ENCODE measurements at regions not wholly inside any gene's neighbourhood (a gene's known extent, or its start where the extent isn't known, plus 50 kb on each side); places are given as distances from the start of the nearest gene placed in this dataset.

DNA sequence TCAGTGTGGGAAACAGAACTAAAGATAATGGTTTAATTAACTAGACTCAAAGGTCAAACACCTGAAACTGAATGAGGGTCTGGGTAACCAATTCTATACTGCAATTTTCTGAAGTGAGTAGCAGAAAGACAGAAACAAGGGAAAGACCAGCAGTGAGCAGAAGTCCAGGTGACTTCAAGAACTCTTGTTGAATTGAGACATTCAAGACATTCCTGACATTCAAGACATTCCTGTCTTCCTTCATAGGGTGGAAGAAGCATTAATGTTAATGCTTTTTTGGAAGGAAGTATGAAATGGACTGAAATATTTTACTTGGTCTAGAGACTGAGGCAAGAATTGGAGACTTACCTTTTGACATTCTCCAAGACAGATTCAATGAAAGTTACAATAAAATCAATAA lies 529.9 kb upstream of the MMS22L start:
- Histone ChIP-seq H3K4me1 (ENCODE audit: control insufficient read depth in 2 of 2, insufficient read depth in 2 of 2, low read length in 2 of 2) (no peaks in the 10 kb centered on the region), H3K9me3 (ENCODE audit: control insufficient read depth in 2 of 3, low read length in 3 of 3) (no peaks in the 10 kb centered on the region), H3K27ac (ENCODE audit: low read depth, low read length) (no peak overlapping the region), H3K4me3 (ENCODE audit: low read length) (no peak overlapping the region), H3K36me3 (ENCODE audit: control insufficient read depth in 2 of 3, insufficient read depth in 3 of 3, low read length in 3 of 3) (no peaks in the 10 kb centered on the region), H3K27me3 (ENCODE audit: control insufficient read depth in 2 of 2, insufficient read depth in 2 of 2, low read length in 2 of 2) (no peaks in the 10 kb centered on the region)
- no peak for DNase-seq
- CTCF ChIA-PET: no interaction called here
- intact Hi-C loops (cut with micrococcal nuclease): no loop called here
- Mint-ChIP-seq H3K9me3 (peaks cover 0 to 5% (median 0%) of the 10 kb centered on the region in 11 donors), H3K36me3 (no peaks in the 10 kb centered on the region), H3K27ac (no peak overlapping the region), H3K27me3 (no peaks in the 10 kb centered on the region), H3K4me1 (no peaks in the 10 kb centered on the region), H3K4me3 (no peak overlapping the region)
- POLR2A ChIA-PET: no interaction called here
- ATAC-seq: no peak

GRCh38 chr6:97813889-97814567 lies 531.0 kb upstream of the MMS22L start:
- no peaks in the 10 kb centered on the region for H3K9me3 ChIP-seq (ENCODE audit: control insufficient read depth in 2 of 3, low read length in 3 of 3)
- H3K4me3 ChIP-seq (ENCODE audit: low read length): no peak overlapping the region
- no peaks in the 10 kb centered on the region for H3K36me3 ChIP-seq (ENCODE audit: control insufficient read depth in 2 of 3, insufficient read depth in 3 of 3, low read length in 3 of 3)
- ATAC-seq (no peak), DNase-seq (no peak)
- Mint-ChIP-seq H3K27me3 (no peaks in the 10 kb centered on the region), H3K4me3 (no peak overlapping the region), H3K9me3 (peaks cover 0 to 5% (median 0%) of the 10 kb centered on the region in 11 donors), H3K4me1 (no peaks in the 10 kb centered on the region), H3K36me3 (no peaks in the 10 kb centered on the region), H3K27ac (no peak overlapping the region)
- CTCF ChIA-PET: no interaction called here
- H3K27me3 ChIP-seq (ENCODE audit: control insufficient read depth in 2 of 2, insufficient read depth in 2 of 2, low read length in 2 of 2): no peaks in the 10 kb centered on the region
- POLR2A ChIA-PET: no interaction called here
- H3K4me1 ChIP-seq (ENCODE audit: control insufficient read depth in 2 of 2, insufficient read depth in 2 of 2, low read length in 2 of 2): no peaks in the 10 kb centered on the region
- intact Hi-C loops (cut with micrococcal nuclease): no loop called here
- no peak overlapping the region for H3K27ac ChIP-seq (ENCODE audit: low read depth, low read length)

GRCh38 chr6:97815301-97815812 lies 532.3 kb upstream of the MMS22L start:
- H3K27ac Mint-ChIP-seq: no peak overlapping the region
- CTCF ChIA-PET: no interaction called here
- no peaks in the 10 kb centered on the region for H3K36me3 Mint-ChIP-seq
- no peaks in the 10 kb centered on the region for H3K4me1 Mint-ChIP-seq
- Histone ChIP-seq H3K4me3 (ENCODE audit: low read length) (no peak overlapping the region), H3K27me3 (ENCODE audit: control insufficient read depth in 2 of 2, insufficient read depth in 2 of 2, low read length in 2 of 2) (no peaks in the 10 kb centered on the region), H3K9me3 (ENCODE audit: control insufficient read depth in 2 of 3, low read length in 3 of 3) (no peaks in the 10 kb centered on the region), H3K27ac (ENCODE audit: low read depth, low read length) (no peak overlapping the region), H3K36me3 (ENCODE audit: control insufficient read depth in 2 of 3, insufficient read depth in 3 of 3, low read length in 3 of 3) (no peaks in the 10 kb centered on the region), H3K4me1 (ENCODE audit: control insufficient read depth in 2 of 2, insufficient read depth in 2 of 2, low read length in 2 of 2) (no peaks in the 10 kb centered on the region)
- H3K9me3 Mint-ChIP-seq: peaks cover 0 to 5% (median 0%) of the 10 kb centered on the region in 11 donors
- ATAC-seq: no peak
- no peak for DNase-seq
- no peaks in the 10 kb centered on the region for H3K27me3 Mint-ChIP-seq
- H3K4me3 Mint-ChIP-seq: no peak overlapping the region
- intact Hi-C loops (cut with micrococcal nuclease): no loop called here
- POLR2A ChIA-PET: interaction anchor here (0.6 kb wide), 1 partner anchor 17 kb away, joined by 3 read pairs; no protein-coding TSS in a partner anchor

- Histone ChIP-seq H3K4me3 (ENCODE audit: low read length) (no peak overlapping the region), H3K36me3 (ENCODE audit: control insufficient read depth in 2 of 3, insufficient read depth in 3 of 3, low read length in 3 of 3) (no peaks in the 10 kb centered on the region), H3K27me3 (ENCODE audit: control insufficient read depth in 2 of 2, insufficient read depth in 2 of 2, low read length in 2 of 2) (no peaks in the 10 kb centered on the region), H3K27ac (ENCODE audit: low read depth, low read length) (no peak overlapping the region), H3K4me1 (ENCODE audit: control insufficient read depth in 2 of 2, insufficient read depth in 2 of 2, low read length in 2 of 2) (no peaks in the 10 kb centered on the region), H3K9me3 (ENCODE audit: control insufficient read depth in 2 of 3, low read length in 3 of 3) (no peaks in the 10 kb centered on the region)
- Mint-ChIP-seq H3K27me3 (peaks cover 0 to 4% (median 0%) of the 10 kb centered on the region in 5 donors), H3K4me3 (no peak overlapping the region), H3K4me1 (no peaks in the 10 kb centered on the region), H3K9me3 (peaks cover 0 to 5% (median 0%) of the 10 kb centered on the region in 11 donors), H3K27ac (no peak overlapping the region), H3K36me3 (no peaks in the 10 kb centered on the region)
- CTCF ChIA-PET: no interaction called here
- no peak for DNase-seq
- no peak for ATAC-seq
- POLR2A ChIA-PET: no interaction called here
- intact Hi-C loops (cut with micrococcal nuclease): no loop called here
Measured at GRCh38 chr6:97816526-97816925, 533.5 kb upstream of the MMS22L start.

GRCh38 chr6:97819710-97820109 lies 536.7 kb upstream of the MMS22L start:
- no peak overlapping the region for H3K27ac ChIP-seq (ENCODE audit: low read depth, low read length)
- H3K4me1 Mint-ChIP-seq: no peaks in the 10 kb centered on the region
- H3K4me1 ChIP-seq (ENCODE audit: control insufficient read depth in 2 of 2, insufficient read depth in 2 of 2, low read length in 2 of 2): no peaks in the 10 kb centered on the region
- no peaks in the 10 kb centered on the region for H3K36me3 Mint-ChIP-seq
- H3K27me3 ChIP-seq (ENCODE audit: control insufficient read depth in 2 of 2, insufficient read depth in 2 of 2, low read length in 2 of 2): no peaks in the 10 kb centered on the region
- H3K36me3 ChIP-seq (ENCODE audit: control insufficient read depth in 2 of 3, insufficient read depth in 3 of 3, low read length in 3 of 3): no peaks in the 10 kb centered on the region
- no peak overlapping the region for H3K4me3 Mint-ChIP-seq
- no peak overlapping the region for H3K27ac Mint-ChIP-seq
- no peak for DNase-seq
- peaks cover 0 to 5% (median 0%) of the 10 kb centered on the region in 5 donors for H3K27me3 Mint-ChIP-seq
- POLR2A ChIA-PET: no interaction called here
- H3K4me3 ChIP-seq (ENCODE audit: low read length): no peak overlapping the region
- no peaks in the 10 kb centered on the region for H3K9me3 ChIP-seq (ENCODE audit: control insufficient read depth in 2 of 3, low read length in 3 of 3)
- no peak for ATAC-seq
- intact Hi-C loops (cut with micrococcal nuclease): no loop called here
- peaks cover 0 to 9% (median 0%) of the 10 kb centered on the region in 11 donors for H3K9me3 Mint-ChIP-seq
- CTCF ChIA-PET: no interaction called here

- Mint-ChIP-seq H3K4me3 (no peak overlapping the region), H3K27me3 (peaks cover 0 to 5% (median 0%) of the 10 kb centered on the region in 5 donors), H3K4me1 (no peaks in the 10 kb centered on the region), H3K9me3 (peaks cover 0 to 9% (median 0%) of the 10 kb centered on the region in 11 donors), H3K27ac (no peak overlapping the region), H3K36me3 (no peaks in the 10 kb centered on the region)
- Histone ChIP-seq H3K4me1 (ENCODE audit: control insufficient read depth in 2 of 2, insufficient read depth in 2 of 2, low read length in 2 of 2) (no peaks in the 10 kb centered on the region), H3K36me3 (ENCODE audit: control insufficient read depth in 2 of 3, insufficient read depth in 3 of 3, low read length in 3 of 3) (no peaks in the 10 kb centered on the region), H3K27ac (ENCODE audit: low read depth, low read length) (no peak overlapping the region), H3K4me3 (ENCODE audit: low read length) (no peak overlapping the region), H3K9me3 (ENCODE audit: control insufficient read depth in 2 of 3, low read length in 3 of 3) (no peaks in the 10 kb centered on the region), H3K27me3 (ENCODE audit: control insufficient read depth in 2 of 2, insufficient read depth in 2 of 2, low read length in 2 of 2) (no peaks in the 10 kb centered on the region)
- no peak for ATAC-seq
- DNase-seq: no peak
- intact Hi-C loops (cut with micrococcal nuclease): no loop called here
- CTCF ChIA-PET: no interaction called here
- POLR2A ChIA-PET: no interaction called here
Measured at GRCh38 chr6:97820400-97820799, 537.4 kb upstream of the MMS22L start.

DNA sequence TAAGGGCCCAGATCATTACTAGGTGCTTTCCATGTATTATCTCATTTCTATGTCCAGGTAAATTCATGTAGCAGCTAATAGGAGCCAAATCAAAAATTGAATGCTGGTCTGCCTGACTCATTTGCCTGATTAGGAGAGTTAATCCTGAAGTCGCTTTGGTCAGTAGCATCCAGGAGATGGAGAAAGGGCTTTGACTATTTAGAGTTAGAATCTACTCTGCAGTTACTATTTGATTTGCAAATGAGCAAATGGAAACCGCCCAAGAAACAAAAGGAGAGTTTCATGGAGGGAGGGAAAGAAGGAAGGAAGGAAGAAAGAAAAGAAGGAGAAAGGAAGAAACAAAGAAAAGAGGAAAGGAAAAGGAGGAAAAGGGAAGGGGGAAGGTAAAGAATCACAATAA lies 539.6 kb upstream of the MMS22L start:
- Mint-ChIP-seq H3K9me3 (peaks cover 0 to 5% (median 0%) of the 10 kb centered on the region in 11 donors), H3K4me3 (no peak overlapping the region), H3K4me1 (no peaks in the 10 kb centered on the region), H3K27ac (peak overlapping the region in 1 of 9 donors; percentile 57), H3K36me3 (no peaks in the 10 kb centered on the region), H3K27me3 (peaks cover 0 to 5% (median 0%) of the 10 kb centered on the region in 5 donors)
- POLR2A ChIA-PET: no interaction called here
- no peak overlapping the region for H3K4me3 ChIP-seq (ENCODE audit: low read length)
- intact Hi-C loops (cut with micrococcal nuclease): no loop called here
- H3K27ac ChIP-seq (ENCODE audit: low read depth, low read length): no peak overlapping the region
- ATAC-seq (no peak), DNase-seq (no peak)
- CTCF ChIA-PET: no interaction called here
- no peaks in the 10 kb centered on the region for H3K9me3 ChIP-seq (ENCODE audit: control insufficient read depth in 2 of 3, low read length in 3 of 3)
- H3K36me3 ChIP-seq (ENCODE audit: control insufficient read depth in 2 of 3, insufficient read depth in 3 of 3, low read length in 3 of 3): no peaks in the 10 kb centered on the region
- H3K27me3 ChIP-seq (ENCODE audit: control insufficient read depth in 2 of 2, insufficient read depth in 2 of 2, low read length in 2 of 2): no peaks in the 10 kb centered on the region
- no peaks in the 10 kb centered on the region for H3K4me1 ChIP-seq (ENCODE audit: control insufficient read depth in 2 of 2, insufficient read depth in 2 of 2, low read length in 2 of 2)
